ENCODE measurements at regions not wholly inside any gene's neighbourhood (a gene's known extent, or its start where the extent isn't known, plus 50 kb on each side); places are given as distances from the start of the nearest gene placed in this dataset.
A peak's percentile ranks its signal among the peaks of the same experiment; 100 is the strongest.

DNA sequence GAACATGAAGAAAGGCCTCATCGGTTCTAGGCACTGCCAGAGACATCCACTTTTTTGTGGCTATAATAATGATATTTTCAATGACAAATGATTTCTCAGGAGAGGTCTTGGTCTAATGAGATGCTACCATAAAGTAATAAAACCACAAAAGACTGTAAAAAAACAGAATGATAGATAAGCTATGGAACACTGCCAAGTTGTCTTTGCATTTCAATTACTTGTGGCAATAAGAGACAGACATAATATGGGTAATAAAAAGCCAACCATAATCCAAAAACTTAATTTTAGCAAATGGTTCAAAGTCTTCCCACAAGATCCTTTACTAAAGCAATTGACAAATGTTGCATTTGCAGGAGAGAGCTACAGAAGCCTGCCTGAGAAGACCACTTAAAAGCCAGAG, 292.5 kb downstream of the ATPSCKMT start:
- no peaks in the 10 kb centered on the region for H3K36me3 ChIP-seq (ENCODE audit: control insufficient read depth, insufficient read depth, low read length)
- no peak overlapping the region for H3K27ac ChIP-seq (ENCODE audit: low read depth, low read length, severe bottlenecking)
- WGBS, 2 experiments (ENCODE audit: insufficient coverage in 2 of 2): no CpG with 5 or more reads among the region's 1 CpG
- H3K9me3 ChIP-seq (ENCODE audit: control insufficient read depth, low read length): no peaks in the 10 kb centered on the region
- H3K4me3 ChIP-seq (ENCODE audit: extremely low read depth, insufficient read depth, low read length, poor library complexity, severe bottlenecking): no peak overlapping the region
- no peaks in the 10 kb centered on the region for H3K4me1 ChIP-seq (ENCODE audit: control insufficient read depth, insufficient read depth, low read length, poor library complexity, severe bottlenecking)

DNA sequence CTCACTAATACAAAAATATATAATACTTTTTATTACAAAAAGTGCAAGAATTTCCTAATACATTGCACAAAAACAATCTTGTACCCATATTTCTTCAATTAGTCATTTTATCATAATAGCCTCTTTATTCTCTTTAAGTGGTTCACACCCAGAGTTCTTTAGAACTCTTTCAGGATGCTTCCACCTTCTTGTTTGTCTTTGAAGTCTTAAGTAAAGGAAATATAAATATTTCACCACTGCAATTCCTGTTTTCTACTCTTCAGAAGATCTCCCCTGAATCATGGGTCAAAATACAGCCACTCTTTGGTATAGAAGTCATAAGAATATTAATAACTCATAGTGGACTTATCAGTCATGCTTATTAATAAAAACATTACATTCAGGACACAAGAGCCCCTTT, 293.0 kb downstream of the ATPSCKMT start:
- H3K4me1 ChIP-seq (ENCODE audit: control insufficient read depth, insufficient read depth, low read length, poor library complexity, severe bottlenecking): no peaks in the 10 kb centered on the region
- no peaks in the 10 kb centered on the region for H3K9me3 ChIP-seq (ENCODE audit: control insufficient read depth, low read length)
- no peak overlapping the region for H3K4me3 ChIP-seq (ENCODE audit: extremely low read depth, insufficient read depth, low read length, poor library complexity, severe bottlenecking)
- H3K36me3 ChIP-seq (ENCODE audit: control insufficient read depth, insufficient read depth, low read length): no peaks in the 10 kb centered on the region
- H3K27ac ChIP-seq (ENCODE audit: low read depth, low read length, severe bottlenecking): no peak overlapping the region

DNA sequence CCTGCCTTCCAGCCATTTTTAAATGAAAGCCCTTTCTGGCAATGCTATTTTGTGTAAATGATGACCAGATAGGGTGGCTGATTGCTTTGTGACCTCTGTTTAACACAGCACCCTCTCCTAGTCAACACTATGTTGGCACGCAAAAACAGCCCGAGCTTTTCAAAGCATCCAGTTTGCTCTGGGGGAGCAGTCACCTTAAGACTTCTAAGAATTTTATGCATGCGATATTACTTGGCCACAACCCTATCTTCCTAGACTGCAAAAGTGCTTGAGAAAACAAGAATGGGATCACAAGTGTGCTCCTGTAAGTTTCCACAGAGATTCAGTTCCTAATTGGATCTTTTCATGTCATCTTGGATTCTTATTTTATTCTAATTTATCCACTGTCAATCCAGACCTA, 294.1 kb downstream of the ATPSCKMT start:
- Histone ChIP-seq H3K36me3 (ENCODE audit: control insufficient read depth, insufficient read depth, low read length) (no peaks in the 10 kb centered on the region), H3K27ac (ENCODE audit: low read depth, low read length, severe bottlenecking) (no peak overlapping the region), H3K4me3 (ENCODE audit: extremely low read depth, insufficient read depth, low read length, poor library complexity, severe bottlenecking) (no peak overlapping the region), H3K9me3 (ENCODE audit: control insufficient read depth, low read length) (no peaks in the 10 kb centered on the region), H3K4me1 (ENCODE audit: control insufficient read depth, insufficient read depth, low read length, poor library complexity, severe bottlenecking) (no peaks in the 10 kb centered on the region)
- WGBS, 2 experiments (ENCODE audit: insufficient coverage in 2 of 2): 100% methylated on average over 2 to 3 of the region's 3 CpGs

DNA sequence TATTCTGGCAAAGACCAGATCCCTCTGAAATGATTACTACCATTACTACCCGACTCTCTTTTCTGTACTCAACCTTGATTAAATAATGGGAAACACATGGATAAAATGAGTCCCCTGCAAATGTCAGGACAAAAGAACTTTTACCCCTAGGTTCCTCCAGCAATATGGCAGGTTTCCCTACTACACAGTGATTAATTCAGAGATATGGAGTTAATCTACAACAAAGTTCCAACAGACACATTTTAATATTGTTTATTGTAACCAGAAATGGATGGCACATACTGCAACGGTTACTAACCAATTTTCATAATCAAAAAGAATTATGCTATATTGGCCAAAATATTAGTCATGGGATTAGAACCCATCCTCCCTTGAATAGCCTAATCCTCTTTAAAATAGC, 294.8 kb downstream of the ATPSCKMT start:
- Histone ChIP-seq H3K4me1 (ENCODE audit: control insufficient read depth, insufficient read depth, low read length, poor library complexity, severe bottlenecking) (no peaks in the 10 kb centered on the region), H3K36me3 (ENCODE audit: control insufficient read depth, insufficient read depth, low read length) (no peaks in the 10 kb centered on the region), H3K4me3 (ENCODE audit: extremely low read depth, insufficient read depth, low read length, poor library complexity, severe bottlenecking) (no peak overlapping the region), H3K9me3 (ENCODE audit: control insufficient read depth, low read length) (no peaks in the 10 kb centered on the region), H3K27ac (ENCODE audit: low read depth, low read length, severe bottlenecking) (no peak overlapping the region)
- WGBS, 2 experiments (ENCODE audit: insufficient coverage in 2 of 2): no CpG with 5 or more reads among the region's 2 CpGs

DNA sequence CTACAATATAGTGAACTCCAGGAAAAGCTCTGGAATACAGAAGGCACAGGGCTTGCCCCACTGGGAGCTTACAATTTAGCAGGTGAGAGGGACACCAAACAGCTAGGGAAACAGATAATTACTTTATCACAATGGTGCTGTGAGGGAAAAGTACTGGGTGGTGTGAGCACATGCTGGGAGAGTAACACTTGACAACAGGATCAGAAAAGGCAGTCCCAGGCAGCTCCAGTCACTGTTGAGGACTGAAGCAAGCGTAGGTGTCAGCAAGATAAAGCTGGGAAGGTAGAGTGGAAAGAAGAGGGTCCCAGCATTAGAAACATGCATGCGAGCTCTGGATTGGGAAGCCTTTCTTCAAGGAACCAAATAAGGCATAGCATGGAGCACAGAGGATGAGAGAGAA, 296.0 kb downstream of the ATPSCKMT start:
- no peak overlapping the region for H3K27ac ChIP-seq (ENCODE audit: low read depth, low read length, severe bottlenecking)
- WGBS, 2 experiments (ENCODE audit: insufficient coverage in 2 of 2): 69 to 81% methylated on average over 2 of the region's 2 CpGs
- H3K36me3 ChIP-seq (ENCODE audit: control insufficient read depth, insufficient read depth, low read length): no peaks in the 10 kb centered on the region
- H3K4me3 ChIP-seq (ENCODE audit: extremely low read depth, insufficient read depth, low read length, poor library complexity, severe bottlenecking): no peak overlapping the region
- H3K9me3 ChIP-seq (ENCODE audit: control insufficient read depth, low read length): no peaks in the 10 kb centered on the region
- no peaks in the 10 kb centered on the region for H3K4me1 ChIP-seq (ENCODE audit: control insufficient read depth, insufficient read depth, low read length, poor library complexity, severe bottlenecking)

DNA sequence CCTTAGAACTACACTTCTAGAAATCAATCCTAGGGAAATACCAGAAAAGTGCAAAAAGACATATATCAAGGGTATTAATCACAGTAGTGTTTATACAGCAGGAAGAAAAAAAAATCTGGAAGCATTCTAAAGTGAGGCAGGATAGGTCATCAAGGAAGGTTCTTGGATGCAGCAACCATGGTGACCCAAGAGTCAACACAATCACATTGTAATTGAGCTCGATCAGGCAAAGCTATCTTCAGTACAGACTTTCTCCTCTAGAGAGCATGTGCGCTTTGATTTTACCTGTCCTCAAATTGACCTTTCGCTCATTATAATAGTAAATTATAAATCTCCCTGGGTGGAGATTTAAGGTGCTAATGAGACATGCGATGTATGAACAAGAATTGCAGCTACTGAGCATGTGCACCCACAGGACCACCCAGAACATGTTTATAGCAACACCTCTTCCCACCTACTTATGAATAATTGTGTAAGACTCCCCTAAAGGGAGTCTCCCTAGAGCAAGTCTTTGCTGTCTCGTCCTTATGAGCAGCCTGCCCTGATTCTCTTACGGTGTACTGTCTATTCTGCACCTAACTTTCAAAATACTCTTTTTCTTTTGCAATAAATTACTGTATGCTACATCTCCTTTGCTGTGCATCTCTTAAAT, 297.7 kb downstream of the ATPSCKMT start:
- Histone ChIP-seq H3K27ac (ENCODE audit: low read depth, low read length, severe bottlenecking) (no peak overlapping the region), H3K9me3 (ENCODE audit: control insufficient read depth, low read length) (no peaks in the 10 kb centered on the region), H3K4me1 (ENCODE audit: control insufficient read depth, insufficient read depth, low read length, poor library complexity, severe bottlenecking) (peaks cover 10% of the 10 kb centered on the region), H3K4me3 (ENCODE audit: extremely low read depth, insufficient read depth, low read length, poor library complexity, severe bottlenecking) (no peak overlapping the region), H3K36me3 (ENCODE audit: control insufficient read depth, insufficient read depth, low read length) (no peaks in the 10 kb centered on the region)
- WGBS, 2 experiments (ENCODE audit: insufficient coverage in 2 of 2): 85 to 100% methylated on average over 1 to 2 of the region's 6 CpGs

DNA sequence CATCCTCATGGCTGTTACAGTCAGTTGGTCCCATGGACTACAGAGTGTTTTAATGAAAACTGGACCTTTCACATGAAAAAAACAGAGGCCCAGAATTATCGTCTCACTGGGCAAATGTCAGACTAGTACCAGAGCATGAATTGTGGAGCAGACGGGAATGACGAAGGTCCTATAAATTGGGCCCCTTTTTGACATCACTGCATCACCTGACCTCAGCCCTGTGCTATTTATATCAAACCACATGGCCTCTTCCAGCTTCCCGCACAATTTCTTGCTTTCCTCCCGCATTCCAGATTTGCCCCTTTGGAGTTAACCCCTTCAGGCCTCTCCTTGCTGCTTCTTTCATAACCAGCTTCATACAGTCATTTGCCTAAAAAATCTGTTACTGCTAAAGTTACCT, 301.7 kb downstream of the ATPSCKMT start:
- H3K27ac ChIP-seq (ENCODE audit: low read depth, low read length, severe bottlenecking): peak overlapping the region; percentile 20
- peaks cover 10% of the 10 kb centered on the region for H3K4me1 ChIP-seq (ENCODE audit: control insufficient read depth, insufficient read depth, low read length, poor library complexity, severe bottlenecking)
- no peak overlapping the region for H3K4me3 ChIP-seq (ENCODE audit: extremely low read depth, insufficient read depth, low read length, poor library complexity, severe bottlenecking)
- no peaks in the 10 kb centered on the region for H3K9me3 ChIP-seq (ENCODE audit: control insufficient read depth, low read length)
- 87 to 89% methylated on average over 4 to 5 of the region's 5 CpGs for WGBS, 2 experiments (ENCODE audit: insufficient coverage in 2 of 2)
- no peaks in the 10 kb centered on the region for H3K36me3 ChIP-seq (ENCODE audit: control insufficient read depth, insufficient read depth, low read length)

DNA sequence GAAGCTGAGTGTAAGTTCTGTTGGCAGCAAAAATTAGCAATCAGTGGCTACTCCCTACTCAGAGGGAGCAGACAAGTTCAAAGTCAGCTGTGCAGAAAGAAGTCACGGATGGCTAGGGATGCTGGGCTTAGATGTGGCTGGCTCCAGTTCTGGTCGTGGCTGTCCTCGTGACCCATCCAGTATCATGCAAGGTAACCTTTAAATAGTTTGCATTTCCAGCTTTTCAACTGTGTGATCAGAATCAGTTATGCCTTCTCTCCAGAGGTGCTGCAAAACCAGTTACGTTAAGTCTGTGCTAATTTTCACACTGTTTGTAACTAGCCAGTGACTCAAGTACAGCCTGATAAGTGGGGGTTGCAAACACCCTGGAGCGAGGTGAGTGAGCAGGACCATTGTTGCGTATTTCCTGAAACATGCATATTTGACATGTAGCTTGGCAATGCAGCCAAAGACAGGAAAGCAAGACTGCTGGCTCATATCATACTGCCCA, 302.4 kb downstream of the ATPSCKMT start:
- Histone ChIP-seq H3K36me3 (ENCODE audit: control insufficient read depth, insufficient read depth, low read length) (no peaks in the 10 kb centered on the region), H3K4me3 (ENCODE audit: extremely low read depth, insufficient read depth, low read length, poor library complexity, severe bottlenecking) (no peak overlapping the region), H3K9me3 (ENCODE audit: control insufficient read depth, low read length) (no peaks in the 10 kb centered on the region), H3K27ac (ENCODE audit: low read depth, low read length, severe bottlenecking) (peak overlapping the region; percentile 20), H3K4me1 (ENCODE audit: control insufficient read depth, insufficient read depth, low read length, poor library complexity, severe bottlenecking) (peaks cover 10% of the 10 kb centered on the region)
- 91 to 96% methylated on average over 6 of the region's 6 CpGs for WGBS, 2 experiments (ENCODE audit: insufficient coverage in 2 of 2)

DNA sequence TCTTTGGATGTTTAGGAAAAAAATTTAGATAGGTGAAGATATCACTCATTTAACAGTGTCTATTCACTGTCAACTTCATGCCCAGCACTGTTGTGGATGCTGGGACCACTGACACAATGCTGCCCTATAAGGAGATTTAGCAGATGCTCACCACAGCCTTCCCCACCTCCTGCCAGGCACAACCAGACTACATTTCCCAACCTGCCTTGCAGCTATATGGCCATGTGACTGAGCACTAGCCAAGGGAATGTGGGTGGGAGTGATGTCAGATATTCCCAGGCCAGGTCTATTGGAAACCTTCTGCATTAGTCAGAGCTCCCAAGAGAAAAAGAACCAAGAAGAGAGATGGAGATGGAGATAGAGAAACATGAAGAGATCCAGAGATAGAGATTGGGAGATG, 302.6 kb upstream of the TAS2R1 start:
- peaks cover 13% of the 10 kb centered on the region for H3K4me1 ChIP-seq (ENCODE audit: control insufficient read depth, insufficient read depth, low read length, poor library complexity, severe bottlenecking)
- H3K36me3 ChIP-seq (ENCODE audit: control insufficient read depth, insufficient read depth, low read length): no peaks in the 10 kb centered on the region
- no peak overlapping the region for H3K27ac ChIP-seq (ENCODE audit: low read depth, low read length, severe bottlenecking)
- no peaks in the 10 kb centered on the region for H3K9me3 ChIP-seq (ENCODE audit: control insufficient read depth, low read length)
- no peak overlapping the region for H3K4me3 ChIP-seq (ENCODE audit: extremely low read depth, insufficient read depth, low read length, poor library complexity, severe bottlenecking)

DNA sequence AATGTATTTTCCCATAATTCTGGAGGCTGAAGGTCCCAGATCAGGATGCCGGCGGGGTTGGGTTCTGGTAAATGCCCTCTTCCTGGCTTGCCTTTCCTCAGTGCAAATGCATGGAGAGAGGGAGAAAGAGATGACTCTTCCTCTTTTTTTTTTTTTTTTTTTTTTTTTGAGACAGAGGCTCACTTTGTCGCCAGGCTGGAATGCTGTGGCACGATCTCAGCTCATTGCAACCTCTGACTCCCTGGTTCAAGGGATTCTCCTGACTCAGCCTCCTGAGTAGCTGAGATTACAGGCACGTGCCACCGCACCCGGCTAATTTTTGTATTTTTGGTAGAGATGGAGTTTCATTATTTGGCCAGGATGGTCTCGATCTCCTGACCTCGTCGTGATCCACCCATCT, 300.0 kb upstream of the TAS2R1 start:
- Histone ChIP-seq H3K27ac (ENCODE audit: low read depth, low read length, severe bottlenecking) (no peak overlapping the region), H3K9me3 (ENCODE audit: control insufficient read depth, low read length) (no peaks in the 10 kb centered on the region), H3K4me1 (ENCODE audit: control insufficient read depth, insufficient read depth, low read length, poor library complexity, severe bottlenecking) (peaks cover 24% of the 10 kb centered on the region), H3K36me3 (ENCODE audit: control insufficient read depth, insufficient read depth, low read length) (no peaks in the 10 kb centered on the region), H3K4me3 (ENCODE audit: extremely low read depth, insufficient read depth, low read length, poor library complexity, severe bottlenecking) (no peak overlapping the region)
- 94 to 97% methylated on average over 5 to 7 of the region's 10 CpGs for WGBS, 2 experiments (ENCODE audit: insufficient coverage in 2 of 2)

DNA sequence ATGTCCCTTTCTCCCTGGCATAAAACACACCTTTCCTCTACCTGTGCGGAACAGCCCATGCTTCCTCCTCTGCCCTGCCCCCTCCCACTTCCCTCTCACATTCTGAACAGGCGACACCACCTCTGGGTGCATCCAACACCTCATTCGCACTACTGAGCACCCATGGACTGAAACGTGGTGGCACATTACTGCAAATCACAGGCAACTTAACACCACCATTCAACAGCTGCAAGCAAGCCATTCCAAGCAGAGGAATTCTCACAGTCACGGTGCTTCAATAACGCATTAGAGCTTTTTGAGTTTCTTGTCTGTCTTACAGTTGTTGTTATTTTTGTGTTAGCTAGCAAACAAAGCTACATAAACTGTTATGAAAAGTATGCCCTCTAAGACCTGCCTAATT, 298.2 kb upstream of the TAS2R1 start:
- H3K36me3 ChIP-seq (ENCODE audit: control insufficient read depth, insufficient read depth, low read length): no peaks in the 10 kb centered on the region
- 76 to 92% methylated on average over 3 to 5 of the region's 6 CpGs for WGBS, 2 experiments (ENCODE audit: insufficient coverage in 2 of 2)
- H3K9me3 ChIP-seq (ENCODE audit: control insufficient read depth, low read length): peaks cover 6% of the 10 kb centered on the region
- peaks cover 32% of the 10 kb centered on the region for H3K4me1 ChIP-seq (ENCODE audit: control insufficient read depth, insufficient read depth, low read length, poor library complexity, severe bottlenecking)
- no peak overlapping the region for H3K27ac ChIP-seq (ENCODE audit: low read depth, low read length, severe bottlenecking)
- no peak overlapping the region for H3K4me3 ChIP-seq (ENCODE audit: extremely low read depth, insufficient read depth, low read length, poor library complexity, severe bottlenecking)

Measured in mesodermal cell (in vitro differentiated cells).